ENCODE measurements at regions not wholly inside any gene's neighbourhood (a gene's known extent, or its start where the extent isn't known, plus 50 kb on each side); places are given as distances from the start of the nearest gene placed in this dataset.
A peak's percentile ranks its signal among the peaks of the same experiment; 100 is the strongest.

DNA sequence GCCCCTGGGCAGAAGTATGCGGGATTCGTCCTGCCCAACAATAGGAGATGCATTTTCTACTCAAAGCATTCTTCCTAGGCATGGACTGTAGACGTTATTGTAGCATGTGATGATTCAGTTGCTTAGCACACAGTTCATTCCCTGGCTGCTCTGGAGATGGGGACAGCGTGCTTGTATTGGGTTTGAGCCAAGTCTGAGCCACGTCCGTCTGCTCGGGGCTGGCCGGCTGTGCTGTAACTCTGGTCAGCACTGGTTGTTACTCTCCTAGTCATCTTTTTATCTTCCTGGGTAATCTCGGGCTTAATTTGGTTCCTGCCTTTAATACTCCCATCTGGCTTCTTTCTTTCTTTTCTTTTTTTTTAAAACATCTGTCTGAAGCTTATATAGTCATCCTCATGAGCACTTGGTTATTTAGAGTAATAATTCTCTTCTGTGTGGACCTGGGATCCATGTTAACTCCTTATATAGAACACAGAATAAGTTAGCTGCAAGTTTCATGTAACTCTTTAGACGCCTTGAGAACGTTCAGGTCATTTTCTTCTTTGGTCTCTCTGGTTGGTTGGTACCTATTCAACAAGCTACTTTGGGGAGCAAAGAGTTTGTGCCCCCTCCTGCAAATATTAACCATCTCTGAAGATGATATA lies 118.8 kb upstream of the RPS23 start (continued):
- TF ChIP-seq, protein P1, sequence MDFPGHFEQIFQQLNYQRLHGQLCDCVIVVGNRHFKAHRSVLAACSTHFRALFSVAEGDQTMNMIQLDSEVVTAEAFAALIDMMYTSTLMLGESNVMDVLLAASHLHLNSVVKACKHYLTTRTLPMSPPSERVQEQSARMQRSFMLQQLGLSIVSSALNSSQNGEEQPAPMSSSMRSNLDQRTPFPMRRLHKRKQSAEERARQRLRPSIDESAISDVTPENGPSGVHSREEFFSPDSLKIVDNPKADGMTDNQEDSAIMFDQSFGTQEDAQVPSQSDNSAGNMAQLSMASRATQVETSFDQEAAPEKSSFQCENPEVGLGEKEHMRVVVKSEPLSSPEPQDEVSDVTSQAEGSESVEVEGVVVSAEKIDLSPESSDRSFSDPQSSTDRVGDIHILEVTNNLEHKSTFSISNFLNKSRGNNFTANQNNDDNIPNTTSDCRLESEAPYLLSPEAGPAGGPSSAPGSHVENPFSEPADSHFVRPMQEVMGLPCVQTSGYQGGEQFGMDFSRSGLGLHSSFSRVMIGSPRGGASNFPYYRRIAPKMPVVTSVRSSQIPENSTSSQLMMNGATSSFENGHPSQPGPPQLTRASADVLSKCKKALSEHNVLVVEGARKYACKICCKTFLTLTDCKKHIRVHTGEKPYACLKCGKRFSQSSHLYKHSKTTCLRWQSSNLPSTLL (IDR thresholded peaks at IDR 0.05), result no peak
- TF ChIP-seq SRF (CRISPR knock-in tag; IDR thresholded peaks at IDR 0.05), result no peak
- no peak for TF ChIP-seq ZBTB17 (CRISPR knock-in tag; IDR thresholded peaks at IDR 0.05)
- no peak for TF ChIP-seq BACH1 (tag; IDR thresholded peaks at IDR 0.05)
- TF ChIP-seq, protein P2, sequence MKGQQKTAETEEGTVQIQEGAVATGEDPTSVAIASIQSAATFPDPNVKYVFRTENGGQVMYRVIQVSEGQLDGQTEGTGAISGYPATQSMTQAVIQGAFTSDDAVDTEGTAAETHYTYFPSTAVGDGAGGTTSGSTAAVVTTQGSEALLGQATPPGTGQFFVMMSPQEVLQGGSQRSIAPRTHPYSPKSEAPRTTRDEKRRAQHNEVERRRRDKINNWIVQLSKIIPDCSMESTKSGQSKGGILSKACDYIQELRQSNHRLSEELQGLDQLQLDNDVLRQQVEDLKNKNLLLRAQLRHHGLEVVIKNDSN (CRISPR knock-in tag; IDR thresholded peaks at IDR 0.05), result no peak
- no peak for TF ChIP-seq U2AF1 (optimal IDR thresholded peaks at IDR 0.05; ENCODE audit: low read depth, low read length)
- TF ChIP-seq RFX1 (IDR thresholded peaks at IDR 0.05), result no peak
- TF ChIP-seq ELK1 (CRISPR knock-in tag; IDR thresholded peaks at IDR 0.05), result no peak
- TF ChIP-seq, protein P3, sequence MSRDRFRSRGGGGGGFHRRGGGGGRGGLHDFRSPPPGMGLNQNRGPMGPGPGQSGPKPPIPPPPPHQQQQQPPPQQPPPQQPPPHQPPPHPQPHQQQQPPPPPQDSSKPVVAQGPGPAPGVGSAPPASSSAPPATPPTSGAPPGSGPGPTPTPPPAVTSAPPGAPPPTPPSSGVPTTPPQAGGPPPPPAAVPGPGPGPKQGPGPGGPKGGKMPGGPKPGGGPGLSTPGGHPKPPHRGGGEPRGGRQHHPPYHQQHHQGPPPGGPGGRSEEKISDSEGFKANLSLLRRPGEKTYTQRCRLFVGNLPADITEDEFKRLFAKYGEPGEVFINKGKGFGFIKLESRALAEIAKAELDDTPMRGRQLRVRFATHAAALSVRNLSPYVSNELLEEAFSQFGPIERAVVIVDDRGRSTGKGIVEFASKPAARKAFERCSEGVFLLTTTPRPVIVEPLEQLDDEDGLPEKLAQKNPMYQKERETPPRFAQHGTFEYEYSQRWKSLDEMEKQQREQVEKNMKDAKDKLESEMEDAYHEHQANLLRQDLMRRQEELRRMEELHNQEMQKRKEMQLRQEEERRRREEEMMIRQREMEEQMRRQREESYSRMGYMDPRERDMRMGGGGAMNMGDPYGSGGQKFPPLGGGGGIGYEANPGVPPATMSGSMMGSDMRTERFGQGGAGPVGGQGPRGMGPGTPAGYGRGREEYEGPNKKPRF (IDR thresholded peaks at IDR 0.05; ENCODE audit: low read depth, low read length), result no peak
- TF ChIP-seq CBX3 (IDR thresholded peaks at IDR 0.05; ENCODE audit: borderline replicate concordance in 1 of 2, low read length in 2 of 2), result no peak
- peak; percentile 73; the same call in 1 of the 2 replicates for TF ChIP-seq CTBP1 (IDR thresholded peaks at IDR 0.05; ENCODE audit: borderline replicate concordance)
